Gastrocnemius medialis (tissue), 4 donors: ENCODE measurements at regions not wholly inside any gene's neighbourhood (a gene's known extent, or its start where the extent isn't known, plus 50 kb on each side); places are given as distances from the start of the nearest gene placed in this dataset.

ENCODE experiments used
- ATAC-seq, 2 donors: fragments of 150-250 bp; one replicate each; pipeline ENCODE4 v1.9.1; 2016
- DNase-seq, 2 donors: peaks; one replicate each; pipeline ENCODE4 v3.0.0-alpha.2; 2019
- H3K27ac ChIP-seq, 4 donors: fragments of 200-600 bp; sonication (generic); 1 replicate in 1 of 4; 2 replicates in 3 of 4; pipeline ENCODE4 v1.5.1; 2016 to 2018; ENCODE audit warnings: mild to moderate bottlenecking in 2 of 4, moderate library complexity in 1 of 4
- H3K27me3 ChIP-seq, 3 donors: fragments of 200-600 bp; sonication (generic) in 2 of 3; 1 replicate in 1 of 3; 2 replicates in 2 of 3; pipeline versions ENCODE4 v1.5.1 to v1.6.0; 2016 to 2019; ENCODE audit warnings: mild to moderate bottlenecking in 1 of 3, moderate library complexity in 1 of 3
- H3K36me3 ChIP-seq, 2 donors: fragments of 200-600 bp; sonication (generic) in 1 of 2; one replicate each; pipeline ENCODE4 v1.5.1; 2017 to 2018
- H3K4me1 ChIP-seq, 2 donors: fragments of 200-600 bp; sonication (generic) in 1 of 2; one replicate each; pipeline ENCODE4 v1.5.1; 2016 to 2017; ENCODE audit warnings: mild to moderate bottlenecking in 2 of 2
- H3K4me3 ChIP-seq, 4 donors: fragments of 200-600 bp; sonication (generic) in 3 of 4; 1 replicate in 1 of 4; 2 replicates in 3 of 4; pipeline ENCODE4 v1.5.1; 2016 to 2019; ENCODE audit warnings: mild to moderate bottlenecking in 2 of 4
- H3K9me3 ChIP-seq, 3 donors: fragments of 200-600 bp; sonication (generic) in 2 of 3; 1 replicate in 1 of 3; 2 replicates in 2 of 3; pipeline ENCODE4 v1.5.1; 2016 to 2019
- POLR2A ChIP-seq, 2 donors: fragments of 450-650 bp; IDR thresholded peaks; one replicate each; pipeline ENCODE4 v1.6.1; 2017; ENCODE audit warnings: antibody characterized with exemption in 2 of 2, mild to moderate bottlenecking in 2 of 2, moderate library complexity in 2 of 2
- in situ Hi-C, 4 donors: fragments of 200-750 bp; cut with MboI; loops; one replicate each; pipeline versions ENCODE4 v1.15.0 to v1.8.0; 2017; ENCODE audit warnings: low sequenced_read_pairs in 4 of 4
- intact Hi-C: fragments of 100-400 bp; cut with DNase I; formaldehyde crosslinking; loops from one replicate; pipeline ENCODE4 v1.15.1; 2023; ENCODE audit warnings: low total_unique reads
- TF ChIP-seq, protein P1 (sequence below), 5 experiments: fragments of 450-650 bp in 3 of 5; fragments of 200-600 bp in 2 of 5; sonication (generic) in 2 of 5; IDR thresholded peaks in 4 of 5; conservative IDR thresholded peaks in 1 of 5; 1 replicate in 4 of 5; 2 replicates in 1 of 5; pipeline ENCODE4 v1.5.1; 2016 to 2019; ENCODE audit warnings: antibody characterized with exemption in 5 of 5, mild to moderate bottlenecking in 3 of 5, moderate library complexity in 3 of 5

DNA sequence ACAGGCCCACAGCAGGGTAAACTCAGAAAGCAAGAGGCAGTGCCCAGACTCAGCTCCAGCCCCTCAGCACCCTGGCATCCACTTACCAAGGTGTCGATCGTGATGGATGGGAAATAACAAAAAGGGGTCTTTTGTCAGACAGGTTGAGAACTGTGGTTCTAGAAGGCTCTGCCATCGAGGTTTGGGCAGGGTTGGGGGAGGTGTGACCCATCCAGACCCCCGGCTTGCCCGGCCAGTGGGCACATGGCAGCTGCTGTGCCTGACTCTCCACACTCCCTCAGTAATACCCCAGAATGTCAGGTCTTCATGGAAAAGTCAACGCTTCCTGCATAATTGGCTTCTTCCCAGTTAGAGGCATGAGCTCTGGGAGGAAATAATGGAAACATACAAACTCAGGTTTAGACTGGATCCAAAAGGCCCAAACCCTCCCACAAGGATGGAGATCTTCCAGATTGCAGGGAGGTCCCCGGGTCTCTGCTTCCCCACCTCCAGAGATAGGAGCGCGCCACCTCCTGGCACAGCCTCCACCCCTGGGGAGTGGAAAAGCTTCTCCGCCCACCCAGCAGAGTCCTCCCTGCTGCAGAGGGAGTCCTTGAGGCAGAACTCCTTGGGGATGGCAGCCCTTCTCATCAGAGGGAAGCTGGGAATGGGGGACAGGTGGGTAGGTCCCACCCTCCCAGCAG, 149.8 kb upstream of the IQSEC1 start:
- DNase-seq, result no peak
- Histone ChIP-seq H3K9me3 (no peaks in the 10 kb centered on the region), H3K36me3 (no peaks in the 10 kb centered on the region), H3K27ac (no peak overlapping the region), H3K4me3 (no peak overlapping the region), H3K27me3 (no peaks in the 10 kb centered on the region), H3K4me1 (peaks cover 0 to 7% of the 10 kb centered on the region in 2 donors)
- in situ Hi-C loops (no loop called here), intact Hi-C loops (no loop called here)
- ATAC-seq, result no peak
- TF ChIP-seq POLR2A (IDR thresholded peaks at IDR 0.05), result no peak
- TF ChIP-seq, protein P1, sequence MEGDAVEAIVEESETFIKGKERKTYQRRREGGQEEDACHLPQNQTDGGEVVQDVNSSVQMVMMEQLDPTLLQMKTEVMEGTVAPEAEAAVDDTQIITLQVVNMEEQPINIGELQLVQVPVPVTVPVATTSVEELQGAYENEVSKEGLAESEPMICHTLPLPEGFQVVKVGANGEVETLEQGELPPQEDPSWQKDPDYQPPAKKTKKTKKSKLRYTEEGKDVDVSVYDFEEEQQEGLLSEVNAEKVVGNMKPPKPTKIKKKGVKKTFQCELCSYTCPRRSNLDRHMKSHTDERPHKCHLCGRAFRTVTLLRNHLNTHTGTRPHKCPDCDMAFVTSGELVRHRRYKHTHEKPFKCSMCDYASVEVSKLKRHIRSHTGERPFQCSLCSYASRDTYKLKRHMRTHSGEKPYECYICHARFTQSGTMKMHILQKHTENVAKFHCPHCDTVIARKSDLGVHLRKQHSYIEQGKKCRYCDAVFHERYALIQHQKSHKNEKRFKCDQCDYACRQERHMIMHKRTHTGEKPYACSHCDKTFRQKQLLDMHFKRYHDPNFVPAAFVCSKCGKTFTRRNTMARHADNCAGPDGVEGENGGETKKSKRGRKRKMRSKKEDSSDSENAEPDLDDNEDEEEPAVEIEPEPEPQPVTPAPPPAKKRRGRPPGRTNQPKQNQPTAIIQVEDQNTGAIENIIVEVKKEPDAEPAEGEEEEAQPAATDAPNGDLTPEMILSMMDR (IDR thresholded peaks at IDR 0.05 in 4 of 5, conservative IDR thresholded peaks at IDR 0.05 in 1 of 5), result no peak

DNA sequence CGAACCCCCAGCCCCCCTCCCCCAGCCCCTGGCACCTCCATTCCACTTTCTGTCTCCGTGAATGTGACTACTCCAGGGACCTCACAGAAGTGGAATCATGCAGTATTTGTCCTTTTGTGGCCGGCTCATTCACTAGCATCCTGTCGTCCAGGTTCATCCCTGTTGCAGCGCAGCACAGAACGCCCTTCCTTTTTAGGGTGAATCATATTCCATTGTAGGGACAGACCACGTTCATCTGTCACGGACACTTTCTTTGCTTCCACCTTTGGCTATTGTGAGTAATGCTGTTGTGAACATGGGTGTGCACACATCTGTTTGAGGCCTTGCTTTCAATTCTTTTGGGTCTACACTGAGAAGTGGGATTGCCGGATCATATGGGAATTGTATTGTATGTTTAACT, 148.9 kb upstream of the IQSEC1 start:
- H3K27me3 ChIP-seq, result no peaks in the 10 kb centered on the region
- TF ChIP-seq, protein P1 (IDR thresholded peaks at IDR 0.05 in 4 of 5, conservative IDR thresholded peaks at IDR 0.05 in 1 of 5), result no peak
- no peak for TF ChIP-seq POLR2A (IDR thresholded peaks at IDR 0.05)
- H3K9me3 ChIP-seq, result no peaks in the 10 kb centered on the region
- H3K4me3 ChIP-seq, result no peak overlapping the region
- H3K4me1 ChIP-seq, result peaks cover 0 to 4% of the 10 kb centered on the region in 2 donors
- H3K36me3 ChIP-seq, result no peaks in the 10 kb centered on the region
- DNase-seq, result no peak
- no peak for ATAC-seq
- intact Hi-C loops (no loop called here), in situ Hi-C loops (no loop called here)
- no peak overlapping the region for H3K27ac ChIP-seq

DNA sequence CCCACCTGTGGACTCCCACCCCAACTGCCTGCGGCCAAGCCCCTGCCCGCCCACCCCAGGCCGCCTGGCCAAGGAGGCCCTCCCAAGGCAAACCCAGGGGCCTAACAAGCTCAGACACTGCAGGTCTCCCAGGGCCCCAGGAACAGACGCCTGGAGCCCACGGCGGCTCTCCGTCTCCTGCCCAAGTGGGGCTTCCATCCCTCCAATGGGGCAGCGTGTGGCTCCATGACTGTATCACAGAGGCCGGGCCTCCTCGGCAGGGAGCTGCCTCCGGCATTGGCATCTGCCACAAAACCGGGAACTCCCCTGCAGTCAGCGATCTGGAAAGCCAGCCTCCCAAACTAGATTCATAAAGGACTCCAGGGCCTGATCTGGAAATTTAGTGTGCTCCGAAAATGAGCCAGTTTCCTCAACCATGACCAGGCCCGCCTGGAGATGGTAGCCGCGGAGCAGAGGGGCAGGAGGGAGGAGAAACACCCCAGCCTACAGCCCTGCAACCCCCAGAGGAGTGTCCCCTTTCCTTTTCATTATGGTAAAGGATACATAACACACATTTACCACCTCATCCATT, 148.3 kb upstream of the IQSEC1 start:
- in situ Hi-C loops (no loop called here), intact Hi-C loops (no loop called here)
- Histone ChIP-seq H3K4me3 (no peak overlapping the region), H3K27me3 (no peaks in the 10 kb centered on the region), H3K27ac (no peak overlapping the region), H3K4me1 (peaks cover 0 to 4% of the 10 kb centered on the region in 2 donors), H3K36me3 (no peaks in the 10 kb centered on the region), H3K9me3 (no peaks in the 10 kb centered on the region)
- no peak for ATAC-seq
- no peak for TF ChIP-seq POLR2A (IDR thresholded peaks at IDR 0.05)
- TF ChIP-seq, protein P1 (IDR thresholded peaks at IDR 0.05 in 4 of 5, conservative IDR thresholded peaks at IDR 0.05 in 1 of 5), result no peak
- DNase-seq, result no peak

DNA sequence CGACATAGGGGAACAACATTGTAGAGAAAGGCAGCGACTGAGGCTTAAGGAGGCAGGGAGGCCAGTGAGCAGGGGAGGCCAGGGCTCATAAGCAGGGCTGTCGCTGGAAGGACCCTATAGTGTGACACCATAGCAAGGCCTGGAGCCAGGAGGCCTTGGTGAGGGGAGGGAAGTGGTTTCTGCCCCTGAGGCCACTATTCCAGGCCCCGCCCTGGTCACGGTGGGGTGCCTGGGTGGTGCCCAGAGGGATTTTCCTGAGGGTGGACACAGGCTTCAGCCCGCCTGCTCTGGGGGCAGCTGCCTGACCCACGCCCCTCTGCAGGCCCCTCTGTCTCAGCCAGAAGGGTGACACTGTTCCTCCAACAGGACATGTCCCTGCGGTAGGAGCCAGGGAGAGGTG, 147.8 kb upstream of the IQSEC1 start:
- Histone ChIP-seq H3K9me3 (no peaks in the 10 kb centered on the region), H3K4me3 (no peak overlapping the region), H3K4me1 (peaks cover 0 to 4% of the 10 kb centered on the region in 2 donors), H3K27ac (no peak overlapping the region), H3K36me3 (no peaks in the 10 kb centered on the region), H3K27me3 (no peaks in the 10 kb centered on the region)
- no peak for TF ChIP-seq POLR2A (IDR thresholded peaks at IDR 0.05)
- TF ChIP-seq, protein P1 (IDR thresholded peaks at IDR 0.05 in 4 of 5, conservative IDR thresholded peaks at IDR 0.05 in 1 of 5), result no peak
- intact Hi-C loops (no loop called here), in situ Hi-C loops (no loop called here)
- DNase-seq (no peak), ATAC-seq (no peak)
